ENCODE measurements at regions not wholly inside any gene's neighbourhood (a gene's known extent, or its start where the extent isn't known, plus 50 kb on each side); places are given as distances from the start of the nearest gene placed in this dataset.

DNA sequence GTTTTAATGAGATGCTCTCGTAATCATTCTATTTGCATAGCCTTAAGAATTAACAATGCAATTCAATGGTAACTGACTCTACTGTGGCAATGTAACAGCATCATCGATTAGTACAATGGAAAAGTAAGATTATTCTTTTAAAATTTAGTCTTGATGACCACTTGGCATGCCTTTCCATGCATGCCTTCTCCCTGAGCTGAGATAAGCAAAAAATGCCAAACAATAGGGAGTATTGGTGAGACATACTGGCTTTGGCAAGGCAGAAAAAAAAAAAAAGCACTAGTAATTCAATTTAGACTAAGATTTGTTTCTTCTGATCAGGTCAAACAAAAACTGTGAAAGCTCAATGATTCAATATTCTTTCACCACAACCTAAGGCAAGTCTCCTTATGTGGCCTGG is 110.8 kb upstream of the TRIB2 start:
- H3K36me3 ChIP-seq (replicated peaks in 1 of 2), result no peaks in the 10 kb centered on the region
- H3K4me3 ChIP-seq, result no peak overlapping the region
- DNase-seq, result no peak
- no peaks in the 10 kb centered on the region for H3K9me3 ChIP-seq (replicated peaks in 1 of 3)
- intact Hi-C loops (cut with DNase I), result no loop called here
- no peak overlapping the region for H3K27ac ChIP-seq
- peaks cover 0 to 7% of the 10 kb centered on the region in 2 donors for H3K4me1 ChIP-seq (replicated peaks in 1 of 2)
- 83 to 90% (median 88%) methylated on average over 2 of the region's 2 CpGs for WGBS, 4 donors
- no peaks in the 10 kb centered on the region for H3K27me3 ChIP-seq
- no peak for TF ChIP-seq POLR2A (IDR thresholded peaks at IDR 0.05)
- TF ChIP-seq, protein P1, sequence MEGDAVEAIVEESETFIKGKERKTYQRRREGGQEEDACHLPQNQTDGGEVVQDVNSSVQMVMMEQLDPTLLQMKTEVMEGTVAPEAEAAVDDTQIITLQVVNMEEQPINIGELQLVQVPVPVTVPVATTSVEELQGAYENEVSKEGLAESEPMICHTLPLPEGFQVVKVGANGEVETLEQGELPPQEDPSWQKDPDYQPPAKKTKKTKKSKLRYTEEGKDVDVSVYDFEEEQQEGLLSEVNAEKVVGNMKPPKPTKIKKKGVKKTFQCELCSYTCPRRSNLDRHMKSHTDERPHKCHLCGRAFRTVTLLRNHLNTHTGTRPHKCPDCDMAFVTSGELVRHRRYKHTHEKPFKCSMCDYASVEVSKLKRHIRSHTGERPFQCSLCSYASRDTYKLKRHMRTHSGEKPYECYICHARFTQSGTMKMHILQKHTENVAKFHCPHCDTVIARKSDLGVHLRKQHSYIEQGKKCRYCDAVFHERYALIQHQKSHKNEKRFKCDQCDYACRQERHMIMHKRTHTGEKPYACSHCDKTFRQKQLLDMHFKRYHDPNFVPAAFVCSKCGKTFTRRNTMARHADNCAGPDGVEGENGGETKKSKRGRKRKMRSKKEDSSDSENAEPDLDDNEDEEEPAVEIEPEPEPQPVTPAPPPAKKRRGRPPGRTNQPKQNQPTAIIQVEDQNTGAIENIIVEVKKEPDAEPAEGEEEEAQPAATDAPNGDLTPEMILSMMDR (IDR thresholded peaks at IDR 0.05), result no peak

DNA sequence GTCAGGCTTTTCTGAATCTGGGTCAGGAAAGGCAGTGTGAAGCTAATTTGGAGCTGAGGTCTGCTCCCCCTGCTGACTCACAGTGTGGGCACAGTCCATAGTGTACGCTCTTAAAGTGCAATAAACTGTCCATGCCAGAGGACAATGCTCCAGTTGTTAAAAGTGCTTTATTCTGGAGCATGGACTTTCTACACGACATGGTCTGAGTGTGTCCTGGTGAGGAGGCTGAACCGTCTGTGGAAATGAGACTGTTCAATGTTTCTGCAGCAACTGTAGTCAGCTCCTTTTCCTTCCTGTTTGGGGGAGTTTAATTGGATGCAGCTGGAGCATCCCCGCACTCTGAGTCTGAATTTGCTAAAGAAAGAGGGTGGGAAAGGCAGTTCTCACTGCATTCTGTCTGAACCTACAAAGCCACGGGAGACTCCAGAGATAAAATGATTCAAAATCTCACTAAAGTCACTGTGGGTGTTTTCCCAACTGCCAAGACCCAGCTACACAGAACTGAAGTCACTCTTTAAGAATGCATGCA is 110.2 kb upstream of the TRIB2 start:
- no peaks in the 10 kb centered on the region for H3K36me3 ChIP-seq (replicated peaks in 1 of 2)
- no peak overlapping the region for H3K4me3 ChIP-seq
- peaks cover 0 to 7% of the 10 kb centered on the region in 2 donors for H3K4me1 ChIP-seq (replicated peaks in 1 of 2)
- intact Hi-C loops (cut with DNase I), result no loop called here
- H3K27ac ChIP-seq, result no peak overlapping the region
- peak in 1 of 7 donors; percentile 19 for DNase-seq
- TF ChIP-seq, protein P1 (IDR thresholded peaks at IDR 0.05), result peak in 3 of 6 experiments; percentile 12 to 28 (median 15)
- no peak for TF ChIP-seq POLR2A (IDR thresholded peaks at IDR 0.05)
- H3K27me3 ChIP-seq, result no peaks in the 10 kb centered on the region
- no peaks in the 10 kb centered on the region for H3K9me3 ChIP-seq (replicated peaks in 1 of 3)
- WGBS, 4 donors, result 46 to 58% (median 52%) methylated on average over 5 of the region's 5 CpGs

DNA sequence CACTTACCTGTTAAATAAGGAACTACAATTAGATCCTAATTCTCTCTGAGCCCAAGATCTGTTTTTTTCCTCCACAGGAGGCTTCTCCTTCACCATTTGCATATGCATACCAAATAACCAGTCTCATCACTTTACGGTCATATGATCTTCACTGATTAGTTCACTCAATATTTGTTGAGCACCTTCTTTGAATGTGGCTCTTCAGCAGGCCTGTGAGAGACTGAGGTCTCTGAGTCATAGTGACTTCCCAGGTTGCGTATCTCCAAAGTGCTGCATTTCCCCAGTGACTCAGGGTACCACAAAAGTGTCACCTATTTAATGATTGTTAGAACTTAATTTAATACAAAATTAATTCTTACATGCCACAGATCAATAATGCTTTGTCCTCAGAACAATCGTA is 108.8 kb upstream of the TRIB2 start:
- H3K9me3 ChIP-seq (replicated peaks in 1 of 3), result no peaks in the 10 kb centered on the region
- peaks cover 0 to 7% of the 10 kb centered on the region in 2 donors for H3K4me1 ChIP-seq (replicated peaks in 1 of 2)
- no peak overlapping the region for H3K4me3 ChIP-seq
- H3K27me3 ChIP-seq, result no peaks in the 10 kb centered on the region
- 91 to 94% (median 92%) methylated on average over 3 of the region's 3 CpGs for WGBS, 4 donors
- no peaks in the 10 kb centered on the region for H3K36me3 ChIP-seq (replicated peaks in 1 of 2)
- intact Hi-C loops (cut with DNase I), result no loop called here
- no peak overlapping the region for H3K27ac ChIP-seq
- DNase-seq, result no peak
- TF ChIP-seq POLR2A (IDR thresholded peaks at IDR 0.05), result no peak
- TF ChIP-seq, protein P1 (IDR thresholded peaks at IDR 0.05), result no peak

DNA sequence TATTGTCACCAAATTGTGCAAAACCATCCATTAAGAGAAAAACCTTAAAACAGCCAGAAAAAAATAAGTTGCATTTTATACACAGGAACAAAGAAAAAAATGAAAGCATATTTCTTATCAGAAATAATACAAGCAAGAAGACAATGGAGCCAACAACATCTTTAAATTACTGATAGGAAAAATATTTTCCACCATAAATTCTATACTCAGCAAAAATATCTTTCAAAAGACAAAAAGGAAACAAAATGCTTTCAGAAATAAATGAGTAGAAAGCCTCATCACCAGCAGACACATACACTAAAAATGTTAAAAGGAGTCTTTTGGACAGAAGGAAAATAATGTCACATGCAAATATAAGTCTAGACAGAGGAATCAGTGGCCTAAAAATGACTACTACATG is 106.4 kb upstream of the TRIB2 start:
- Histone ChIP-seq H3K27me3 (no peaks in the 10 kb centered on the region), H3K4me3 (no peak overlapping the region), H3K9me3 (replicated peaks in 1 of 3) (no peaks in the 10 kb centered on the region), H3K4me1 (replicated peaks in 1 of 2) (peaks cover 0 to 7% of the 10 kb centered on the region in 2 donors), H3K27ac (no peak overlapping the region), H3K36me3 (replicated peaks in 1 of 2) (no peaks in the 10 kb centered on the region)
- DNase-seq, result no peak
- intact Hi-C loops (cut with DNase I), result no loop called here
- no peak for TF ChIP-seq POLR2A (IDR thresholded peaks at IDR 0.05)
- TF ChIP-seq, protein P1 (IDR thresholded peaks at IDR 0.05), result no peak
